ENCODE measurements at regions not wholly inside any gene's neighbourhood (a gene's known extent, or its start where the extent isn't known, plus 50 kb on each side); places are given as distances from the start of the nearest gene placed in this dataset.

DNA sequence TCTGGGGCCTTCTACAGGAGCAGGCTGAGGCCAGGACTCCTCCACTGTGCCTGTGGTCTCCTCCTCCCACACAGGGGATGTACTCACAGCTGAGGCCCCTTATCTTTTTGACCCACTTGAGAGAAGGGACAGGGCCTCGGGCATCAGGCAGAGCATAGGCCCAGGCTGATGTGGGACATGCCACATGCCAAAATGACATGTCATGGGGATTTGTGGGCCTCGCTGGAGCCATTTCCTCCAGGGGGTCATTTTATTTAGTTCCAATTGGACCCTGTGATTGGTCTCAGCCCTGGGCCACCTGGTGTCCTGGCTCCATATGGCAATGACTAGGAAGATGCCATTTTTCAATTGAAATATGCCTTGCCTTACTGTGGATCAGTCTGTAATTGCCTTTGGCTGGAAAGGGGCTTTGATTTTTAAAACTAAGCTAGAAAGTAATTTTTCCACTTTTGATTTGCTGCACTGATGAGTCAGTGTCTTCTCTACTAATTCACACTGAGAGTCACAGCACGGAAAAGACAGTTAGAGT lies 171.1 kb upstream of the NAV2 start:
- no peaks in the 10 kb centered on the region for H3K4me1 ChIP-seq (ENCODE audit: control insufficient read depth, low read length)
- no peak for TF ChIP-seq CTCF (IDR thresholded peaks at IDR 0.05; ENCODE audit: low read depth, low read length, poor library complexity, severe bottlenecking)

DNA sequence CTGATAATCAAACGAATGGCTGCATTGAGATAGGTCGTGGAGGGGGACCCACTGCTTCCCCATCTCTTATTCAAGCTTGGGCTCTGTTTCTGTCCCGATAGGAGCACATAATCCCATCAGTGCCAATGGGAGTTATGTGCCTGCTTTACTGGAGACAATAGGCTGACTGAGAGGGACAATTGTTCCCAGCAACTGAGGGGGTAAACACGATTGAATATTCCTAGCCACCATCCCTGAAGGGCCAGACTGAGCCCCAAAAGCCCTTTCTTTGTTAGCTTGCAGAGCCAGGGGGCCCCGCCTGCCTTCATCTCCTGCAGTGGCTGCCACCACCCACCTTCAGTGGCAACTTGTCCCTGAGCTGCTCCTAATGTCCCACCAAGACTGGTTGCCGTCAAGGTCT lies 172.8 kb upstream of the NAV2 start:
- no peak for TF ChIP-seq CTCF (IDR thresholded peaks at IDR 0.05; ENCODE audit: low read depth, low read length, poor library complexity, severe bottlenecking)
- no peak for TF ChIP-seq EZH2phosphoT487 (IDR thresholded peaks at IDR 0.05; ENCODE audit: borderline replicate concordance, low read length)
- no peak overlapping the region for H3K4me2 ChIP-seq (ENCODE audit: low read length)
- H3K9me3 ChIP-seq (ENCODE audit: control insufficient read depth, insufficient read depth, low read length) = no peaks in the 10 kb centered on the region
- H3K4me1 ChIP-seq (ENCODE audit: control insufficient read depth, low read length) = no peaks in the 10 kb centered on the region
- no peaks in the 10 kb centered on the region for H3K79me2 ChIP-seq (ENCODE audit: control insufficient read depth, low read length)
- H3F3A ChIP-seq (ENCODE audit: control insufficient read depth, insufficient read depth) = no peaks in the 10 kb centered on the region
- H3K9me2 ChIP-seq (replicated peaks; ENCODE audit: control insufficient read depth, low read length) = no peaks in the 10 kb centered on the region
- no peak overlapping the region for H3K4me3 ChIP-seq (ENCODE audit: low read length)
- no peak overlapping the region for H3K27ac ChIP-seq (ENCODE audit: low read depth, low read length)
- H3K27me3 ChIP-seq (ENCODE audit: control insufficient read depth, low read length) = no peaks in the 10 kb centered on the region; the same call in 1 of the 2 replicates
- H4K20me1 ChIP-seq (ENCODE audit: control insufficient read depth, insufficient read depth, low read depth, low read length) = no peaks in the 10 kb centered on the region
- no peaks in the 10 kb centered on the region for H3K36me3 ChIP-seq (ENCODE audit: control insufficient read depth, low read length)

More for the DNA sequence above, 171.1 kb upstream of the NAV2 start:
- Histone ChIP-seq H3K36me3 (ENCODE audit: control insufficient read depth, low read length) (no peaks in the 10 kb centered on the region), H3K4me2 (ENCODE audit: low read length) (no peak overlapping the region), H3K79me2 (ENCODE audit: control insufficient read depth, low read length) (no peaks in the 10 kb centered on the region), H3K27me3 (ENCODE audit: control insufficient read depth, low read length) (peaks cover 3% of the 10 kb centered on the region; the same call in 1 of the 2 replicates), H3F3A (ENCODE audit: control insufficient read depth, insufficient read depth) (no peaks in the 10 kb centered on the region), H3K9me3 (ENCODE audit: control insufficient read depth, insufficient read depth, low read length) (no peaks in the 10 kb centered on the region), H3K27ac (ENCODE audit: low read depth, low read length) (no peak overlapping the region), H4K20me1 (ENCODE audit: control insufficient read depth, insufficient read depth, low read depth, low read length) (no peaks in the 10 kb centered on the region), H3K9me2 (replicated peaks; ENCODE audit: control insufficient read depth, low read length) (no peaks in the 10 kb centered on the region), H3K4me3 (ENCODE audit: low read length) (no peak overlapping the region)

DNA sequence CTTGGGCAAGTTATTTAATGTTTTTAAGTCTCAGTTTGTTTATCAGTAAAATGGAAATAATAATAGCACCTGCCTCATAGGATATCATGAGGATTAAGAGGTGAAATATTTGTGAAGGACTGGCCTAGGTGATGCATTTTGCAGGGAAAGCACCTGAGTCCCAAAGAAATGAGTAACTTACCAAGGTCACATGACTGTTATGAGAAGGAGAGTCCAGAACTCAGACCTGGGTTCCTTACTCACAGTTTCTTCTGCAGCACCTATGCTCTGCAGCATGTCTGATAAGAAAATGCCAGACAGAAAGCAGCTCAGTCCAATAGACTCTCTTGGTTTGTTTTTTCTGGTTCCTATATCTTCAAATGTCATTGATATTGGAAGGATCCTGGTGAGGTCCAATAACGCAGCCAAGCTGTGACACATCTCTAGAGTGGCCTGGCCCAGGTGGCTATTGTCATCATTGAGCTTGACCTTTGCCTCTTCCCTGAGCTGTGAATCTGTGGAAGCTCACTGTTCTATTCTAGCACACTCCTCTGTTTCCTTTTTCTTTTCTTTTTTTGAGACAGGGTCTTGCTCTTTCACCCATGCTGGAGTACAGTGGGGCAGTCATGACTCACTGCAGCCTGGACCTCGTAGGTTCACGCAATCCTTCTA lies 174.7 kb upstream of the NAV2 start:
- no peaks in the 10 kb centered on the region for H3F3A ChIP-seq (ENCODE audit: control insufficient read depth, insufficient read depth)
- H3K27me3 ChIP-seq (ENCODE audit: control insufficient read depth, low read length) = no peaks in the 10 kb centered on the region; the same call in 1 of the 2 replicates
- H4K20me1 ChIP-seq (ENCODE audit: control insufficient read depth, insufficient read depth, low read depth, low read length) = no peaks in the 10 kb centered on the region
- TF ChIP-seq EZH2phosphoT487 (IDR thresholded peaks at IDR 0.05; ENCODE audit: borderline replicate concordance, low read length) (no peak), CTCF (IDR thresholded peaks at IDR 0.05; ENCODE audit: low read depth, low read length, poor library complexity, severe bottlenecking) (no peak)
- no peaks in the 10 kb centered on the region for H3K9me2 ChIP-seq (replicated peaks; ENCODE audit: control insufficient read depth, low read length)
- no peak overlapping the region for H3K4me3 ChIP-seq (ENCODE audit: low read length)
- no peaks in the 10 kb centered on the region for H3K4me1 ChIP-seq (ENCODE audit: control insufficient read depth, low read length)
- H3K4me2 ChIP-seq (ENCODE audit: low read length) = no peak overlapping the region
- no peaks in the 10 kb centered on the region for H3K36me3 ChIP-seq (ENCODE audit: control insufficient read depth, low read length)
- no peaks in the 10 kb centered on the region for H3K9me3 ChIP-seq (ENCODE audit: control insufficient read depth, insufficient read depth, low read length)
- H3K27ac ChIP-seq (ENCODE audit: low read depth, low read length) = no peak overlapping the region
- H3K79me2 ChIP-seq (ENCODE audit: control insufficient read depth, low read length) = no peaks in the 10 kb centered on the region
